Right cardiac atrium (tissue), 5 donors: ENCODE measurements at regions not wholly inside any gene's neighbourhood (a gene's known extent, or its start where the extent isn't known, plus 50 kb on each side); places are given as distances from the start of the nearest gene placed in this dataset.
A peak's percentile ranks its signal among the peaks of the same experiment; 100 is the strongest.

Source experiments
- ATAC-seq, 2 donors: fragments of 200-7000 bp; cut with Tn5 transposase; one replicate each; pipeline versions ENCODE4 v1.8.0 to v1.9.1; 2020; ENCODE audit warnings: moderate library complexity in 2 of 2, mild to moderate bottlenecking in 1 of 2
- DNase-seq, 3 donors: peaks; one replicate each; pipeline ENCODE4 v3.0.0-alpha.2; 2020
- H3K27ac ChIP-seq: one replicate; pipeline ENCODE4 v1.5.1; 2013; ENCODE audit warnings: mild to moderate bottlenecking, low read length, control low read depth, moderate library complexity
- H3K27me3 ChIP-seq: one replicate; pipeline ENCODE4 v1.6.1; 2013; ENCODE audit not compliant: control insufficient read depth, insufficient read depth
- H3K4me1 ChIP-seq: one replicate; pipeline ENCODE4 v1.6.1; 2013; ENCODE audit warnings: low read length; ENCODE audit not compliant: control insufficient read depth, insufficient read depth
- H3K4me3 ChIP-seq: one replicate; pipeline ENCODE4 v1.5.1; 2013; ENCODE audit warnings: low read length, control low read depth
- H3K9me3 ChIP-seq: one replicate; pipeline ENCODE4 v1.6.1; 2013; ENCODE audit warnings: low read length; ENCODE audit not compliant: control insufficient read depth
- WGBS: extraction: QIAGEN DNeasy Blood & Tissue Kit; methylation state at CpG from one replicate; pipeline ENCODE4 v1.1.7; 2013; 5-methylcytosine and 5-hydroxymethylcytosine counted together
- intact Hi-C, 4 donors: fragments of 100-400 bp; cut with DNase I; formaldehyde crosslinking; loops; one replicate each; pipeline versions ENCODE4 v1.11.0 to v1.14.0; 2022 to 2023
- donor health status: healthy with polysubstance abuse.
- donor health status: DM: no; HTN: yes; CAD: no.
- donor health status: DM: no; HTN: no; CAD: no.
- donor health status: DM: no; HTN: yes; CAD: no; lungs with severe emphysema.
- donor health status: DM: yes; HTN: yes; CAD: no.

GRCh38 chr2:23019476-23019875, 365.5 kb upstream of the KLHL29 start:
- intact Hi-C loops = no loop called here
- DNase-seq (no peak), ATAC-seq (no peak)
- Histone ChIP-seq H3K4me3 (no peak overlapping the region), H3K27ac (no peak overlapping the region), H3K4me1 (peaks cover 2% of the 10 kb centered on the region), H3K9me3 (no peaks in the 10 kb centered on the region), H3K27me3 (no peaks in the 10 kb centered on the region)
- 27% methylated on average over 1 of the region's 1 CpG for WGBS

DNA sequence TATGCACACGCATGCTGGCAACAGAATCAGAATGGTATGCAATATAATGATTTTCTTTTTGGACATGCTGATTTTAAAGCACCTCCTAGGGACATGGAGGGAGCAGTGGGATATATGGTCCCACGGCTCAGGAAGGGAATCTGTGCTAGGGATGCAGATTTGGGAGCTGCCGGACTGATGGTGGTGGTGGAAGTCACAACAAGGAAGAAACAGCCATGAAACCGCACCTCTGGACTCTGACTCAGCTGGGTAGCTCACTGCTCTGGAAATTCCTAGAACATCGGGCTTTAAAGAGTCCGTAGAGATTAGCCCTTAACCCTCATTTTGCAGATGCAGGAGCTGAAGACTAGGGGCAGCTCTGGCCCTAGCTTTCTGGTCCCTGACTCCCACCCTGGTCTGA, 364.3 kb upstream of the KLHL29 start:
- intact Hi-C loops = no loop called here
- H3K27me3 ChIP-seq = no peaks in the 10 kb centered on the region
- no peak for ATAC-seq

GRCh38 chr2:23021311-23022120, 363.5 kb upstream of the KLHL29 start:
- ATAC-seq = no peak
- Histone ChIP-seq H3K9me3 (no peaks in the 10 kb centered on the region), H3K27ac (no peak overlapping the region), H3K27me3 (no peaks in the 10 kb centered on the region), H3K4me3 (no peak overlapping the region), H3K4me1 (peaks cover 2% of the 10 kb centered on the region)
- 75% methylated on average over 13 of the region's 13 CpGs for WGBS
- intact Hi-C loops = no loop called here
- no peak for DNase-seq

More for the DNA sequence above, 364.3 kb upstream of the KLHL29 start:
- DNase-seq = no peak
- no peaks in the 10 kb centered on the region for H3K9me3 ChIP-seq
- H3K27ac ChIP-seq = no peak overlapping the region
- H3K4me1 ChIP-seq = peaks cover 2% of the 10 kb centered on the region
- WGBS = 75% methylated on average over 6 of the region's 6 CpGs
- H3K4me3 ChIP-seq = no peak overlapping the region

DNA sequence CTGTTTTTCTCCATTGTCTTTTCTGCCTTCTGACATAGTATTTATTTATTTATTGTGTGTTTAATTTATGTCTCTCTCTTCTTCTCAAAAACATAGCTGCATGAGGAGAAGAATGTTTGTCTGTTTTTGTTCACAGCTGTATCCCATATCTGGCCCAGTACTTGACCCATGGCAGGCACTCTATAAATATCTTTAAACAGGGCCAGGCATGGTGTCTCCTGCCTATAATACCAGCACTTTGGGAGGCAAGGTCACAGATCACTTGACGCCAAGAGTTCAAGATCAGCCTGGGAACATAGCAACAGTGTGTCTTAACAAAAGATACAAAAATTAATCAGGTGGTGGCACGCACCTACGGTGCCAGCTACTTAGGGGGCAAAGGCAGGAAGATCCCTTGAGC, 361.3 kb upstream of the KLHL29 start:
- WGBS = 23% methylated on average over 3 of the region's 3 CpGs
- Histone ChIP-seq H3K27me3 (no peaks in the 10 kb centered on the region), H3K9me3 (no peaks in the 10 kb centered on the region), H3K4me3 (no peak overlapping the region), H3K4me1 (peaks cover 2% of the 10 kb centered on the region), H3K27ac (no peak overlapping the region)
- DNase-seq = no peak
- ATAC-seq = peak; percentile 32 to 42
- intact Hi-C loops = no loop called here

DNA sequence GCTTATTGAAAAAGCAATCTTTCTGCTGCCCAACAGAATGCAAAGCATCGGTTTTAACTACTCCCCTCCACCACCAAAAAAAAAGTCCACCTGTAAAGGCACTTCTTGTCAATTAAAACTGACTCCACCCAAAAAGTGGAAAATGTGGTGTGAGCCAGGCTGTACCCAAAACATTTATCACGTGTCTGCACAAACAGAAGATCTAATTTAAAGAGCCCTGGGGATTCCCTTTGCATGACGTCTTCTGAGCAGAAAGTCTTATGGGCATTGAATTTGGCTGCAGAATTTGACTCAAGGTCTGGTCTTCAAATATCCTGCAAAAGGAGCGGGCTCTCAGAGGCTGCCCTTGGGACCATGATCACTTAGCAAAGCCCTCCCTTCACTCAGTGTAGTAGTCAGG, 358.3 kb upstream of the KLHL29 start:
- intact Hi-C loops = no loop called here
- ATAC-seq = no peak

DNA sequence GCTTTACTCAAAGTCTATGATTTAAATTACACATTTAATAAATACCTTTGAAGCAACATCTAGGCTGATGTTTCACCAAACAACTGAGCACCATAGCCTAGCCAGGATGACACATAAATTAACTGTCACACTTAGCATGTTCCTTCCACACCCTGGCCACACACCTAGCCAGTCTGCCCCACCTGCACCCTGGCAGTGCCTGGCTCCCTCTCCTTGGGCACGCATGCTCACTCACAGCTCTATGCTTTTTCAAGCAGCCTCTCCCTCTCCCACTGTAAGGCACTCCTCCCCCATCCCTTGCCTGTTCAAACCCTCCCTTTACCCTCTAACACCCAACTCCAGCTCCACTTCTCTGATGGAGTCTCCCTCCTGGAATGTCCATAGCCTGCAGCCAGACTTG, 357.6 kb upstream of the KLHL29 start:
- Histone ChIP-seq H3K27ac (no peak overlapping the region), H3K9me3 (no peaks in the 10 kb centered on the region), H3K4me3 (no peak overlapping the region), H3K4me1 (peaks cover 2% of the 10 kb centered on the region), H3K27me3 (no peaks in the 10 kb centered on the region)
- 83% methylated on average over 1 of the region's 1 CpG for WGBS
- DNase-seq (no peak), ATAC-seq (no peak)
- intact Hi-C loops = no loop called here

More for the DNA sequence above, 358.3 kb upstream of the KLHL29 start:
- Histone ChIP-seq H3K27me3 (no peaks in the 10 kb centered on the region), H3K4me1 (peaks cover 2% of the 10 kb centered on the region), H3K9me3 (no peaks in the 10 kb centered on the region), H3K27ac (no peak overlapping the region), H3K4me3 (no peak overlapping the region)
- no peak for DNase-seq
- 89% methylated on average over 4 of the region's 4 CpGs for WGBS

GRCh38 chr2:23028106-23028505, 356.9 kb upstream of the KLHL29 start:
- DNase-seq (no peak), ATAC-seq (no peak)
- no peaks in the 10 kb centered on the region for H3K9me3 ChIP-seq
- H3K27me3 ChIP-seq = no peaks in the 10 kb centered on the region
- intact Hi-C loops = no loop called here
- WGBS = 52% methylated on average over 3 of the region's 3 CpGs
- H3K4me1 ChIP-seq = peaks cover 2% of the 10 kb centered on the region
- no peak overlapping the region for H3K4me3 ChIP-seq
- no peak overlapping the region for H3K27ac ChIP-seq

DNA sequence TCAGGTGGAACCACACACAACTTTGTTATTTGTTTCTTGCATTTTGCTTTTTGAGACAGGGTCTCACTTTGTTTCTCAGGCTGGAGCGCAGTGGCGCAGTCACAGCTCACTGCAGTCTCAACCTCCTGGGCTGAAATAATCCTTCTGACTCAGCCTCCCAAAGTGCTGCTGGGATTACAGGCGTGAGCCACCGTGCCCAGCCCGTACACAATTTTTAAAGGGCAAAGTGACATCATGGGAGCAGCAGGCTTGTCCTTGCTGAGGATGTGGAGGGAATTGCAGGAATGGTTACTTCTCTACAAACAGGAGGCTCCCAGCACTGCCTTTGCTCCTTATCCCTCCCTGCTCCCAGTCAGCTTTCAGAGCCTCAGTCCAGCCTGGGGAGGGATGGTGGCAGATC, 355.9 kb upstream of the KLHL29 start:
- WGBS = 73% methylated on average over 5 of the region's 5 CpGs
- no peak for DNase-seq

DNA sequence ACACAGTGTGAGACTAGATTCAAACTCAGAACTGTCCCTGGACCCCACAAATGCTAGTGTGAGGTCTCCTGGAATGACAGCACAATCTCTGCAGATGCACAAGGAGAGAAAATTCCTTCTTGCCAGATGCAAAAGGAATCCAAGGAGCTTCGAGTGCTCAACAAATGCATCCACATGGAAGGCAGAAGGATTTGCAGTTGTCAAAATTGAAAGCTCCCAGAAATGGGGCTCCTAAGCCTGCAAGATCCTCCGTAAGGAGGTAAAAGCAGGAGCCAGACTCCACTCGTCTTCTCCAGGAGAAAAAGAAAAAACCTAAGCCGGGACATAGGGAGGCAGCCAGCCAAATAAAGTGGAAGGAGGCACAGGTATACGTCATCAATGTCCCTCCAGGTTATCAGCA, 355.0 kb upstream of the KLHL29 start:
- H3K4me1 ChIP-seq = no peaks in the 10 kb centered on the region
- WGBS = 43% methylated on average over 5 of the region's 5 CpGs
- intact Hi-C loops = no loop called here
- no peaks in the 10 kb centered on the region for H3K9me3 ChIP-seq
- ATAC-seq (no peak), DNase-seq (no peak)
- H3K4me3 ChIP-seq = no peak overlapping the region
- H3K27me3 ChIP-seq = no peaks in the 10 kb centered on the region
- H3K27ac ChIP-seq = no peak overlapping the region

More for the DNA sequence above, 355.9 kb upstream of the KLHL29 start:
- intact Hi-C loops = no loop called here
- Histone ChIP-seq H3K27me3 (no peaks in the 10 kb centered on the region), H3K9me3 (no peaks in the 10 kb centered on the region), H3K4me1 (peaks cover 2% of the 10 kb centered on the region), H3K4me3 (no peak overlapping the region), H3K27ac (no peak overlapping the region)
- ATAC-seq = no peak

- intact Hi-C loops = no loop called here
- Histone ChIP-seq H3K27me3 (no peaks in the 10 kb centered on the region), H3K9me3 (no peaks in the 10 kb centered on the region), H3K4me3 (no peak overlapping the region), H3K27ac (no peak overlapping the region), H3K4me1 (no peaks in the 10 kb centered on the region)
- DNase-seq = no peak
- ATAC-seq = no peak
- 74% methylated on average over 3 of the region's 3 CpGs for WGBS
Observed at GRCh38 chr2:23034996-23035395, 350.0 kb upstream of the KLHL29 start.

GRCh38 chr2:23036629-23037028, 348.4 kb upstream of the KLHL29 start:
- Histone ChIP-seq H3K27me3 (no peaks in the 10 kb centered on the region), H3K27ac (no peak overlapping the region), H3K4me3 (no peak overlapping the region), H3K4me1 (peaks cover 2% of the 10 kb centered on the region), H3K9me3 (no peaks in the 10 kb centered on the region)
- ATAC-seq (no peak), DNase-seq (no peak)
- 71% methylated on average over 2 of the region's 2 CpGs for WGBS
- intact Hi-C loops = no loop called here

DNA sequence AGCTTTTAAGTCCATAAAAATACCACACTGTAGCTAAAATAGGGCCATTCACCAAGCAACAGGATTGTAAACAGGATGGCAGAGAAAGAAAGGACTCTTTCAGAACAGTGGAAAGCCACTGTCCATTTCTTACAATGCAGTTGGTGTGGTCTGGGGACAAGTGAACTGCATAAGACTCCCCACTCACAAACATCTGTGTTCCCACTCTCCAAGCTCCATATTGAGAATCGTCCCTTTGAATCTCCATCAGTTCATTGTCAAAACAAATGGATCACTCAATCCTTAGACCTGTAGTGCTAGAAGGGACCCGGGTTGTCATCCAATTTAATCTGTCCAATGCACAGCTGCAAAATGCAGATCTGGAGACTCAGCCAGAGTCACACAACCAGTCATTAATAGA, 347.4 kb upstream of the KLHL29 start:
- no peak for DNase-seq
- Histone ChIP-seq H3K4me1 (peaks cover 2% of the 10 kb centered on the region), H3K27ac (no peak overlapping the region), H3K27me3 (no peaks in the 10 kb centered on the region), H3K4me3 (no peak overlapping the region), H3K9me3 (no peaks in the 10 kb centered on the region)
- 75% methylated on average over 2 of the region's 2 CpGs for WGBS
- no peak for ATAC-seq
- intact Hi-C loops = no loop called here
